T-helper 17 cell (primary cell): ENCODE measurements at regions not wholly inside any gene's neighbourhood (a gene's known extent, or its start where the extent isn't known, plus 50 kb on each side); places are given as distances from the start of the nearest gene placed in this dataset.

Experiments
- ATAC-seq: fragments of 150-1000 bp; cut with Tn5 transposase; 2 replicates; pipeline ENCODE4 v1.10.0; 2021; ENCODE audit warnings: mild to moderate bottlenecking, moderate library complexity
- DNase-seq, 3 donors: peaks; one replicate each; pipeline versions ENCODE4 v3.0.0 to v3.0.0-alpha.2; 2020 to 2021
- H3K9me3 ChIP-seq: one replicate; pipeline ENCODE4 v1.7.0; 2013; ENCODE audit warnings: low read length, mild to moderate bottlenecking; ENCODE audit not compliant: control insufficient read depth, poor library complexity, severe bottlenecking
- H3K27ac Mint-ChIP-seq: one replicate; pipeline ENCODE4 v1.8.0; 2022; ENCODE audit warnings: mild to moderate bottlenecking, moderate library complexity, mixed read lengths
- H3K27me3 Mint-ChIP-seq: one replicate; pipeline ENCODE4 v1.8.0; 2022; ENCODE audit warnings: mixed read lengths
- H3K36me3 Mint-ChIP-seq: one replicate; pipeline ENCODE4 v1.8.0; 2022; ENCODE audit warnings: low read depth, mixed read lengths
- H3K4me1 Mint-ChIP-seq: one replicate; pipeline ENCODE4 v1.8.0; 2022; ENCODE audit warnings: mild to moderate bottlenecking, mixed read lengths
- H3K4me3 Mint-ChIP-seq: one replicate; pipeline ENCODE4 v1.8.0; 2022; ENCODE audit warnings: mild to moderate bottlenecking, moderate library complexity, mixed read lengths

DNA sequence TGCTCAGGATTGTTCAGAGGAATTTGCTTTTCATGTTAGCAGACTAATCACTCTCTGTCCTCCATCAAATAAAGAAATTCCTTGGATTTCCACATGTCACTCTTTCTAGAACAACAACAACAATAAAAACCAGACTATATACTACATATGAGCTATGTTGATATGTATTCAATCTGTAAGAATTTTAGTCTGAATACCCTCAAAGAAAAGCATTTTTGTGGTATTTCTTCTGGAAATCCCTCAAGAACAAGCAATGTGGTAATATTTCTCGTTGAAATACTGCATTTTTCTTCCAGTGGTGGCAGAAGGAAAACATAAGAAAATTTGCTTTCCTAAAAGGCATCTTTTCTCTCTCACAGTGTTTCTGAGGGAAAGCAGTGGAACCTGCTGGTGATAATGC is 312.6 kb upstream of the RSPO3 start:
- H3K9me3 ChIP-seq, result no peaks in the 10 kb centered on the region
- Mint-ChIP-seq H3K27ac (no peak overlapping the region), H3K4me3 (no peak overlapping the region), H3K27me3 (peaks cover 27% of the 10 kb centered on the region), H3K36me3 (no peaks in the 10 kb centered on the region), H3K4me1 (no peaks in the 10 kb centered on the region)
- no peak for ATAC-seq
- no peak for DNase-seq

GRCh38 chr6:126807876-126808275 is 310.6 kb upstream of the RSPO3 start:
- Mint-ChIP-seq H3K27me3 (peaks cover 30% of the 10 kb centered on the region), H3K36me3 (no peaks in the 10 kb centered on the region), H3K4me1 (peaks cover 3% of the 10 kb centered on the region), H3K4me3 (no peak overlapping the region), H3K27ac (no peak overlapping the region)
- no peaks in the 10 kb centered on the region for H3K9me3 ChIP-seq
- DNase-seq, result no peak
- no peak for ATAC-seq

DNA sequence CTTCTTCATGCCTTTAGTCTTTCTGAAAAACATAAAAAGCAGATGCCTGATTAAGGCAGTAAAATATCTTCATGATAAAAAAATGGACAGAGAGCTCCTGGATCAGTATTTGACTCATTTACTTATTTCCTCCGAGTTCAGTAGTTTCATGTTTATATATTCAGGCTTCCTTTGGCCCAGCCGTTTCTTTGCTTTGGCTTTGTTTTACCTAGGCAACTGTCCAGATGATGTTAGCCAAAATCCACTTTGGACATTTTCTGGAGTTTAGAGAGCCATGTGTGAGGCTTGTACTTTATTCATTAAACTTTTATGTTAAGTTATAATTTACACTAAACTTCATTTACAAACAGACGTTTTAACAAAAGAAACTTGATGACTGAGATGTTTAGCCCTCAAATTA is 307.1 kb upstream of the RSPO3 start:
- no peak overlapping the region for H3K4me3 Mint-ChIP-seq
- peaks cover 4% of the 10 kb centered on the region for H3K4me1 Mint-ChIP-seq
- DNase-seq, result no peak
- ATAC-seq, result no peak
- H3K27ac Mint-ChIP-seq, result no peak overlapping the region
- peaks cover 29% of the 10 kb centered on the region for H3K27me3 Mint-ChIP-seq
- H3K36me3 Mint-ChIP-seq, result no peaks in the 10 kb centered on the region
- no peaks in the 10 kb centered on the region for H3K9me3 ChIP-seq

DNA sequence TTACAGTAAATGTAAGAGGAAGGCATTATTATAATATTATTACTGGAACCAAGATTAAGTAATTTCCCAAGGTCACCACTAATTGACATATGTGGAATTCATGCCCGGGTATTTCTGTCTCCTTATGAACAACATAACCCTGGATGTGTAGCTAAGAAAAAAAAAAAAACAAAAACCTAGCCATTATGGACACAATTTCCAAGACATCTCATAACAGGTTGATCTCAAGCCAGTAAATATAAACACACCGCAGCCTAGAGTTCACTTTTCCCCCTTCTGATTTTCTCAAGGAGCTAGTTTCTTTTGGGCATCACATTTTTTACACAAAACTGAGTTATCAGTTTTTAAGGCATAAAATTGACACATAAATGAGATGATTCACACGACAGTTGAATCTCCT is 306.5 kb upstream of the RSPO3 start:
- Mint-ChIP-seq H3K27ac (no peak overlapping the region), H3K27me3 (peaks cover 24% of the 10 kb centered on the region), H3K4me1 (peaks cover 4% of the 10 kb centered on the region), H3K4me3 (no peak overlapping the region), H3K36me3 (no peaks in the 10 kb centered on the region)
- no peak for ATAC-seq
- H3K9me3 ChIP-seq, result no peaks in the 10 kb centered on the region
- DNase-seq, result no peak

GRCh38 chr6:126812651-126813050 is 305.8 kb upstream of the RSPO3 start:
- Mint-ChIP-seq H3K36me3 (no peaks in the 10 kb centered on the region), H3K4me3 (no peak overlapping the region), H3K27ac (no peak overlapping the region), H3K4me1 (peaks cover 4% of the 10 kb centered on the region), H3K27me3 (peaks cover 19% of the 10 kb centered on the region)
- DNase-seq, result no peak
- ATAC-seq, result no peak
- H3K9me3 ChIP-seq, result no peaks in the 10 kb centered on the region

GRCh38 chr6:126820634-126821033 is 297.8 kb upstream of the RSPO3 start:
- ATAC-seq, result no peak

DNA sequence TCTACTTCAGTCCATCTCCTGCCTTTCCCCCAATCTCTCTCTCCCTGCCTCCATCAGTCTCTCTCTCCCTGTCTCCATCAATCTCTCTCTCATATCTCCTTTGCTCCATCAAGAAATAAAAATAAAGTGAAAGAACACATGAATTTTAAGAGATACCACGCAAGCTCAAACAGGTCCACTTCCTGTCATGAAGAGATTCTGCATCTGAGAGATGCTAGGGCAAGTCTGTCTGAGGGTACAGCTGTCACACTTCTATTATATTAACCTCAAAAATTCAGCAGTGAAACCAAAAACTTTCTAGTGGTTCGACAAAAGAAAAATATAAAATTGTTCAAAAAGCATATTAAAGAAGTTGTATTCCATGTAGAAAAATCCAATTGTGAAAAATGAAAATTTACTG is 296.8 kb upstream of the RSPO3 start:
- Mint-ChIP-seq H3K27me3 (no peaks in the 10 kb centered on the region), H3K27ac (no peak overlapping the region), H3K36me3 (no peaks in the 10 kb centered on the region), H3K4me1 (no peaks in the 10 kb centered on the region), H3K4me3 (no peak overlapping the region)
- DNase-seq (no peak), ATAC-seq (no peak)
- no peaks in the 10 kb centered on the region for H3K9me3 ChIP-seq

More at GRCh38 chr6:126820634-126821033, 297.8 kb upstream of the RSPO3 start:
- Mint-ChIP-seq H3K27me3 (no peaks in the 10 kb centered on the region), H3K4me1 (no peaks in the 10 kb centered on the region), H3K4me3 (no peak overlapping the region), H3K27ac (no peak overlapping the region), H3K36me3 (no peaks in the 10 kb centered on the region)
- H3K9me3 ChIP-seq, result no peaks in the 10 kb centered on the region
- DNase-seq, result no peak

- H3K9me3 ChIP-seq, result no peaks in the 10 kb centered on the region
- Mint-ChIP-seq H3K27ac (no peak overlapping the region), H3K4me1 (no peaks in the 10 kb centered on the region), H3K4me3 (no peak overlapping the region), H3K27me3 (no peaks in the 10 kb centered on the region), H3K36me3 (no peaks in the 10 kb centered on the region)
- DNase-seq (no peak), ATAC-seq (no peak)
Observed at GRCh38 chr6:126824226-126824625, 294.2 kb upstream of the RSPO3 start.

DNA sequence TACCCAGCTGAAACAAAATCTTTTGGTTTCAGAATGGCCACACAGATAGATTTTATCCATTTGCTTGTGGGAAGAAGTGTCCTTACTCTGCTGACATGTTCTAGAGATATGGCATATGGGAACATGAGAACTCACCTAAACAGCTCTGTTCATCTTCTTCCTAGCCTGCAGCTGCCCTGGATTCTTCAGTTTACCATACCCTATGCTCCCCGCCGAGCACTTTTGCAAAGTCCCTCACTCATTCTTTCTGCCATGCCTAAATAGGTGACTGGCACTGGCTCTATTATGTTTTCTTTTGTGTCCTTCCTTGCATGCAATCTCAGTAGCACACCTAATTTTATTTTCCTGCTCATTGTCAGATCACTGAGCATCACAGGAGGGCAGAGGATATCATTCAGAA is 293.7 kb upstream of the RSPO3 start:
- Mint-ChIP-seq H3K27ac (no peak overlapping the region), H3K27me3 (no peaks in the 10 kb centered on the region), H3K4me1 (no peaks in the 10 kb centered on the region), H3K36me3 (no peaks in the 10 kb centered on the region), H3K4me3 (no peak overlapping the region)
- no peak for DNase-seq
- no peaks in the 10 kb centered on the region for H3K9me3 ChIP-seq
- ATAC-seq, result no peak

- Mint-ChIP-seq H3K27ac (no peak overlapping the region), H3K36me3 (no peaks in the 10 kb centered on the region), H3K4me1 (no peaks in the 10 kb centered on the region), H3K4me3 (no peak overlapping the region), H3K27me3 (no peaks in the 10 kb centered on the region)
- no peaks in the 10 kb centered on the region for H3K9me3 ChIP-seq
- DNase-seq, result no peak
- ATAC-seq, result no peak
Observed at GRCh38 chr6:126826166-126826714, 292.2 kb upstream of the RSPO3 start.

- no peaks in the 10 kb centered on the region for H3K27me3 Mint-ChIP-seq
- DNase-seq, result no peak
- no peaks in the 10 kb centered on the region for H3K4me1 Mint-ChIP-seq
- no peak overlapping the region for H3K27ac Mint-ChIP-seq
- H3K4me3 Mint-ChIP-seq, result no peak overlapping the region
- no peaks in the 10 kb centered on the region for H3K9me3 ChIP-seq
- H3K36me3 Mint-ChIP-seq, result no peaks in the 10 kb centered on the region
- no peak for ATAC-seq
Observed at GRCh38 chr6:126831461-126831860, 287.0 kb upstream of the RSPO3 start.

DNA sequence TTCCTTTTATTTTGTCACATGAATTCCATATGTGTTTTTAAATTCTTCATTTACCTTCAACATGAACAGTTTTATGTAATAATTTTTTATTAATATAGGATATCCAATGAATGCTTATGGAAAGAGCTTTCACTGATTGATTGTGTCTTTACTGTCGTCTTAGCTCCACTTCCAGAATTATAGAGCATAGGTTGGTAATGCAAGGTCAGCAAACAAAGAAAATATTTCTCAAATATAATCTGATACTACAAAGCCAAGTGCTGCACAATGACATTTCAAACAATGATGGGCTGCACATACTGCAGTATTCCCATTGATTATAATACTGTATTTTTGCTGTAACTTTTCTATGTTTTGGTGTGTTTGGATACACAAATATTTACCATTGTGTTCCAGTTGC is 275.7 kb upstream of the RSPO3 start:
- ATAC-seq, result no peak
- Mint-ChIP-seq H3K4me1 (no peaks in the 10 kb centered on the region), H3K4me3 (no peak overlapping the region), H3K27ac (no peak overlapping the region), H3K36me3 (no peaks in the 10 kb centered on the region), H3K27me3 (no peaks in the 10 kb centered on the region)
- DNase-seq, result no peak
- no peaks in the 10 kb centered on the region for H3K9me3 ChIP-seq

- no peak overlapping the region for H3K27ac Mint-ChIP-seq
- no peak overlapping the region for H3K4me3 Mint-ChIP-seq
- DNase-seq (no peak), ATAC-seq (no peak)
- H3K9me3 ChIP-seq, result no peaks in the 10 kb centered on the region
- no peaks in the 10 kb centered on the region for H3K27me3 Mint-ChIP-seq
- no peaks in the 10 kb centered on the region for H3K36me3 Mint-ChIP-seq
- no peaks in the 10 kb centered on the region for H3K4me1 Mint-ChIP-seq
Observed at GRCh38 chr6:126848119-126848518, 270.4 kb upstream of the RSPO3 start.

GRCh38 chr6:126867641-126868040 is 250.8 kb upstream of the RSPO3 start:
- DNase-seq (no peak), ATAC-seq (no peak)
- no peaks in the 10 kb centered on the region for H3K27me3 Mint-ChIP-seq
- H3K9me3 ChIP-seq, result no peaks in the 10 kb centered on the region
- H3K36me3 Mint-ChIP-seq, result no peaks in the 10 kb centered on the region
- H3K4me1 Mint-ChIP-seq, result no peaks in the 10 kb centered on the region
- no peak overlapping the region for H3K27ac Mint-ChIP-seq
- H3K4me3 Mint-ChIP-seq, result no peak overlapping the region
